OCI-LY7 (cell line): ENCODE measurements at regions not wholly inside any gene's neighbourhood (a gene's known extent, or its start where the extent isn't known, plus 50 kb on each side); places are given as distances from the start of the nearest gene placed in this dataset.

Source experiments
- EZH2phosphoT487 ChIP-seq: fragments of 200-600 bp; sonication (generic); IDR thresholded peaks from 2 replicates; pipeline ENCODE4 v1.6.1; 2018; ENCODE audit warnings: low read depth, borderline replicate concordance, mild to moderate bottlenecking, mixed run types, antibody characterized with exemption, low read length, moderate library complexity, mixed read lengths
- TF ChIP-seq, protein P1 (sequence below): fragments of 200-600 bp; sonication (generic); conservative IDR thresholded peaks from 2 replicates; pipeline ENCODE4 v1.5.1; 2014; ENCODE audit warnings: mild to moderate bottlenecking, antibody characterized with exemption, low read length, moderate library complexity, mixed read lengths

DNA sequence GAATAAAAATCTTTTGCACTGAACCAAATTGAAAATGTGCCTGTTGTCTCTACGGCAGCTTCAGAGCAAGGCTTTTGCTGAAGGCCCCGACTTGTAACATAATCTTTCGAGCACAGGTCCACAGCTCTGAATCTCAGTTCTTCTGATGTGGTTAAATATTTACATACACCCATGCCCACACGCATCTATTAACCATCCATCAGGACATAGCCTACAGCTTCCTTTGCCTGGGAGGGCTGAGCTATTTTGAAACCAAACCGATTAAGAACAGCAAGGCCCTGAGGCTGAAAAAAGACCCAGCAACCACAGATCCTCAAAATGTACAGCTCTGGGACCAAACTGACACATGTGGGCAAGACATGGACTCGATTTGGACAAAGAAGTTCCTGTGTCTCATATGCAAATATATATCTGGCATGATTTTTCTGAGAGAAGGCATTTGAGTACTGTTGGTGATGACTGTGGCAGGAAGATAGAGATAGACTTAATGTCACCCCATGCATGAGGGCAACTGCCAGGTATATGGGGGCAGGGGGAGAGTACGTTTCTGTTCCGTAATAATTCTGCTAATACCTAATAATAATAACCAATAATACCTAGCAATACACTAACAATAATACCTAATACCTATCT is 322.7 kb upstream of the PLET1 start:
- TF ChIP-seq, protein P1, sequence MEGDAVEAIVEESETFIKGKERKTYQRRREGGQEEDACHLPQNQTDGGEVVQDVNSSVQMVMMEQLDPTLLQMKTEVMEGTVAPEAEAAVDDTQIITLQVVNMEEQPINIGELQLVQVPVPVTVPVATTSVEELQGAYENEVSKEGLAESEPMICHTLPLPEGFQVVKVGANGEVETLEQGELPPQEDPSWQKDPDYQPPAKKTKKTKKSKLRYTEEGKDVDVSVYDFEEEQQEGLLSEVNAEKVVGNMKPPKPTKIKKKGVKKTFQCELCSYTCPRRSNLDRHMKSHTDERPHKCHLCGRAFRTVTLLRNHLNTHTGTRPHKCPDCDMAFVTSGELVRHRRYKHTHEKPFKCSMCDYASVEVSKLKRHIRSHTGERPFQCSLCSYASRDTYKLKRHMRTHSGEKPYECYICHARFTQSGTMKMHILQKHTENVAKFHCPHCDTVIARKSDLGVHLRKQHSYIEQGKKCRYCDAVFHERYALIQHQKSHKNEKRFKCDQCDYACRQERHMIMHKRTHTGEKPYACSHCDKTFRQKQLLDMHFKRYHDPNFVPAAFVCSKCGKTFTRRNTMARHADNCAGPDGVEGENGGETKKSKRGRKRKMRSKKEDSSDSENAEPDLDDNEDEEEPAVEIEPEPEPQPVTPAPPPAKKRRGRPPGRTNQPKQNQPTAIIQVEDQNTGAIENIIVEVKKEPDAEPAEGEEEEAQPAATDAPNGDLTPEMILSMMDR, result no peak
- TF ChIP-seq EZH2phosphoT487, result no peak
